GM21717 (cell line): ENCODE measurements at regions not wholly inside any gene's neighbourhood (a gene's known extent, or its start where the extent isn't known, plus 50 kb on each side); places are given as distances from the start of the nearest gene placed in this dataset.

Experiments used
- ATAC-seq: cut with Tn5 transposase; IDR thresholded peaks from one replicate; pipeline ENCODE4 v1.9.1; 2021; ENCODE audit warnings: mild to moderate bottlenecking, moderate library complexity; ENCODE audit not compliant: unreplicated experiment

DNA sequence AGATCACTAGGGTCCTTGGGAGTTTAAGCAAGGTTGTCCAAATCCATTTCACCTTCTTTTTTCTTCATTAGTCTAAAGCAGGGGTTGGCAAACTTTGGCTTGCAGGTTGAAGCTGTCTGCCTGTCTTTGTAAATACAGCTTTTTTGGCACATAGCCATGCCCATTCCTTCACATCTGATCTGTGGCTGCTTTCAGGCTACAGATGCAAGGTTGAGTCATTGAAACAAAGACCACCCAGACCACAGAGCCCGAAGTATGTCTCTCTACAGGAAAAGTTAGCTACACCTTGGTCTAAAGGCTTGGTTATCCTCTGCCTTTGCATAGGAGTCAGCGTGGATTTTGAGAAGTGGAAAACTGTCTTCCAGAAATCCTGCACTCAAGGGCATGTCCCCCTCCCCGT lies 238.1 kb upstream of the STS start:
- ATAC-seq = no peak

DNA sequence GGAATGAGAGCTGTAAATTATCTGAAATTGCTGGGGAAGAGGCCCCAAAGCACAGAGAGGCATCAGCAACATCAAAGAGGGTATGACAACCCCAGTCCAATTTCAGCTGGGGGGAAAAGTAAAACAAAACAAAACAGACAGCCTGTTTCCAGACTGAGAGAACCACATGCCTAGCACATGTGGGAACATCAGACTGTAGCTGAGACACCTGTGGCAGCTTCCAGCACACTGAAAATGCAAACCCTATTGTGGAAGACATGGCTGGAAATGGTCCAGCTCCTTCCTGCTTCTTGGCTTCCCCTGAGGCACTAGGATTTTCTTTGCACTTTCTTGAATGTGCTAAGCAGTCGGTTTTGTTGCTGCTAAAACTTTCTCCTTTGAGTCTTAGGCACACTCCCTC lies 240.9 kb upstream of the STS start:
- no peak for ATAC-seq

- no peak for ATAC-seq
These were observed 243.4 kb upstream of the STS start for GRCh38 chrX:6904156-6904555.

DNA sequence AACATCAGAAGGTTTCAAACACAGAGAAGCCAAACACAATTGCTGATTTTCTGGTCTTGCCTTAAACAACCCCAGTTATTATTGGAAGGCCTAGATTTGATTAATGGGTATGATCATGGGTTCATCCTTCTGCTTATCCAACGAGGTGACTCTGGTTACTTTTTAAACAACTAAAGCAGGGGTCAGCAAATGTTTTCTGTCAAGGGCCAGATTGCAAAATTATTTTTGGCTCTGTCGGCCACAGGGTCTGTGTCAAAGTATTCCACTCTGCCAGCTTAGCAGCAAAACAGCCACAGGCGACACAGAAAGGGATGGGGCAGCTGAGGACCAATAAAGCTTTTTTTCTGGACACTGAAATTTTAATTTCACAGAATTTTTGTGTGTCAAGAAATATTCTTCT lies 249.1 kb upstream of the STS start:
- no peak for ATAC-seq

DNA sequence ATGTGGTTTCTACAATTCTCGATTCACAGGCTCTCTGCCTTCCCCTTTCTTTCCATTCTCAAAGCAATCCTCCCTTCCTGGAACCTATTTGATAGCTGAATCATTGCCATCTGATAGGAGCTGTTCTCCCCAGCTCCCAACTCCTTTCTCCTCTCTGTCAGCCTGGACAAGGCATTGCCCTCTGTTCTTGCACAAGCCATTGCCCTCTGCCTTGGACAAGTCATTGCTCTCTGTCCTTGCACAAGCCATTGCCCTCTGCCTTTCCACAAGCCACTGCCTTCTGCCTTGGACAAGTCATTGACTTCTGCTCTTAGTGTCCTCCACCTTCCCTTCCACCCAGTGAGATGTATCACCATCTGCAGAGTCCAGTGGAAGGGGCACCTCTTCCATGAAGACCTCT lies 256.1 kb upstream of the STS start:
- no peak for ATAC-seq

DNA sequence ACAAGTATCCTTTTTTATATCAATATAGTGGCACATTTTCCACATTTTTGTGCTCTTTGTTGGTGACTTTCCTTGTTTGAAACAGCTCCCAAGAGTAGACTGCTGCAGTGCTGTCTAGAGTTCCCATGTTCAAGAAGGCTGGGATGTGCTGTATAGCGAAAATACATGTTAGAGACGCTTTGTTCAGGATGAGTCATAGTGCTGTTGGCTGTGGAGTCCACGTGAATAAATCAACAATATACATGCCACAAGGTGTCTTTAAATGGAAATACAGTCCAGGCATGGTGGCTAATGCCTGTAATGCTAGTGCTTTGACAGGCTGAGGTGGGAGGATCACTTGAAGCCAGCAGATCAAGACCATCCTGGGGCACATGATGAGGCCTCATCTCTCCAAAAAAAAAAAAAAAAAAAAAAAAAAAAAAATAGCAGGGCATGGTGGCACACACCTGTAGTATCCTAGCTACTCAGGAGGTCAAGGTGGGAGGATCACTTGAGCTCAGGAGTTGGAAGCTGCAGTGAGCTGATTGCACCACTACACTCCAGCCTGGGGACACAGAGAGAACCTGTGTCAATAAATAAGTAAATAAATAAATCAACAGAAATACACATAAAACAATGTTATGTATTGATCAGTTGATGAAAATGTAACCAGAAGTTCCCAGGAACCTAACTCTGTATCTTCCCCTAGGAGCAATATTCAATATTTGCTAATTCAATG lies 256.8 kb upstream of the STS start:
- ATAC-seq = no peak

- ATAC-seq = no peak
These were observed 261.6 kb upstream of the STS start for GRCh38 chrX:6885909-6886308.

- ATAC-seq = no peak
These were observed 262.1 kb upstream of the STS start for GRCh38 chrX:6885396-6885795.

DNA sequence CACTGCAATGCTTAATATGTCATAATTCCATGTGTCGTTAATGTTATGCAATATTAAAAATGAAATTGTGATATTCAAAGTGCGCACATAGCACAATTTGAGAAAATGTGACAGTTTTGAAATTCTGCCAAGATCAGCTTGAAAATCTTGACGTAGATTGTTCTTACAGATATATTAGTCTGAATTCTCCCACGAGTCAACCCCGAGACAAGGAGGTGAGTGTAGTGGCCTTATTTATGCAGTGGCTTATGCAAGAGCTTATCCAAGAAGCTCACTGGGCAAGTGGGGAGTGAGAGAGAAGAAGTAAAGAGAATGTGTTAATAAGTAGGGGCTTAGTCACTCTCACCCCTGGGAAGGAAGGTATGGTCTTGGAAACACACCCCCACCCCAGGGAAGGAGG lies 286.1 kb upstream of the STS start:
- no peak for ATAC-seq

DNA sequence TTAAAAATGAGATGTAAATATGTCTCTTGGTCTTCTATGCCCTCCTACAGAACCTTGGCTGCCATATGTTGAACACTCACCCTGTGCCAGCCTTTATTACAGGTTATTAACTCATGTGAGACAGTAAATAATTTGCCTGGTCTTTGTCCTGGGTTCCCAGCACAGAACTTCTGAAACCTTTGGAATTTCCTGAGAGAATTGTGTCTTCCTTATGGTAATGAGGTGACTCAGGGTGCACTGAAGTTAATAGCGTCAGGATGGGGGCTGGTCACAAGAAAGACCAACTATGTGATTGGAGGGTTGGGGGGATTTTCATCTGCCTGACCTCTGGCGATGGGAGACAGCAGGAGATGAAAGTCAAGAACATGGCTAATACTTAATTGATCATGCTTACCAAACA lies 289.8 kb upstream of the STS start:
- no peak for ATAC-seq

DNA sequence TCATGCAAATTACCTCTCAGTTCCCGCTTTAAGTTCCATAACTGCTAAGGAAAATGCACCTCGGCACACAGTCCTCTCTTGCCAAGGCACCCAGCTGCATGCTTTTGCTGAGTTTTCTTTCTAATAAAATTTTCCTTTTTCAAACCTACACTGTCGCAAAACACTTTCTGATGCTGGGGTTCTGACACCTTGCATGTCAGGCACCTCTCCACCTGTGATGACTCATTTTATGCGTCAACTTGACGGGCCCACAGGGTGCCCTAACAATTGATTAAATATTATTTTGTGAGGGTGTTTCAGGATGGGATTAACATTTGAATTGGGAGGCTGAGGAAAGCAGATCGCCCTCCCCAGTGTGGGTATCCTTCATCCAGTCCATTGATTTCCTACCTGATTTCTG lies 291.0 kb upstream of the STS start:
- ATAC-seq = no peak

DNA sequence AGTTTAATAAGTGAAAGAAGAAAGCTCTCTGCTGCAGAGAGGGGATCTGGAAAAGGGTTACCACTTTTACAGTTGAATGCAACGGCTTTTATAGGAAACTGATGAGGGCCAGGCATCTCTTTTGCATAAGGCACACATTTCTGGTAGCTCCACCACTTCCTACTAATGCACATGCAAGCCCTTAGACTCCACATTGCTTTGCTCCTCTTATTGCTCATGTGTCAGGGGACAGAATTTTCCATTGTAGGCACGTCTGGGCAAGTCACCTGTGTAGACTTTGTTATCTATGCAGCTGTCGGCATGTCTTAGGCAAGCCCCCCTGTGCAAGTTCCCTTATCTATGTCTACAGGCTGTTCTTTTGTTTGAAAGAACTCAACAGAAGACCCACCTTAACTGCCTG lies 294.6 kb upstream of the STS start:
- peak; percentile 51 for ATAC-seq

- no peak for ATAC-seq
These were observed 295.4 kb upstream of the STS start for GRCh38 chrX:6852121-6852520.

DNA sequence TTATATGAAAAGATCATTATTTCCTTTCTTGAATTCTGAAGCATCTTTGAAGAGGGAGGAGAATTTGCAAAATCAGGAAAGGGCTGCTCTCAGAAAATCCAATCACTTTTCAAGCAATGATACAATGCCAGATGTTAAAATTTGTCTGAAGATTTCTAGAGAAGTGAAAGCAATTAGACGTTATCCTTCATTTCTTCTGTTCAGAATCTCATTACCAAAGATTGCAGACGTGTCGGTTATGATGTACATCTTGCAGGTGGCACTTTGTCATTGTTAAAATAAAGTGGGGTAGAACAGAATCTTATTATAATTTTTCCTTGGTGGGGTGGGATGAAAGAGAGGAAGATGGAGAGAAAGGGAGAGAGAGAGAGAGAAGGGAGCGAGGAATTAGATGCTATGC lies 296.4 kb upstream of the STS start:
- no peak for ATAC-seq

DNA sequence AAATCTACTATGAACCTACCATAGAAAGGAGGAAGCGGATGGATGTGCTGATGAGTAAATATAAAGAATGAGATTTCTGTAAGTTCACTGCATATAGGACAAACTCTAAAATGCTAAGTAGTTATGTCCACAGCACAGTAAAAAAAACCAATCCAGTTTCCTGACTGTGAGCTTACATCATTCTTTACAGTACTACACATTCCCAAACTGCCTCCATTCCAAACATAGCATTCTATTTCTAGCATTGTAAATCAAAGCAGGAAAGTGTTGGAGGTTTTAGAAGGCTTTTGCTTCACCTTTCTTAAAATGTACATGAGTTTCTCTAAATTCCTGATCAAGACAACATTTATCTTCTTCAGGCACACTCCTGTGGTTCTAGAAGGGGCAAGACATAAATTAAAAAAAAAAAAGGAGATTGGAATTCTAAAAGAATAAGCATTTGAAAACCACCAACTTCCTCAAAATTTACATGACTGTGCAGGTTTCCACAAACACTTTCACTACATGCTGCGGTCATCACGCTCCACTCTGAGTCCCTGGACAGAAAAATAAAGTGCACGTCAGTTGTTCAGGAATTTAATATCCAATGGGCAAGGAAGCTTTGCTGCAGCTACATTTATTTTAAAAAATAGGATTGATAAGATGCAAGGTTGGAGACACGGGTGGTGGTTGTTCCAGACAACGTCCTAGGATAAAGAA lies 297.6 kb upstream of the STS start:
- ATAC-seq = no peak

DNA sequence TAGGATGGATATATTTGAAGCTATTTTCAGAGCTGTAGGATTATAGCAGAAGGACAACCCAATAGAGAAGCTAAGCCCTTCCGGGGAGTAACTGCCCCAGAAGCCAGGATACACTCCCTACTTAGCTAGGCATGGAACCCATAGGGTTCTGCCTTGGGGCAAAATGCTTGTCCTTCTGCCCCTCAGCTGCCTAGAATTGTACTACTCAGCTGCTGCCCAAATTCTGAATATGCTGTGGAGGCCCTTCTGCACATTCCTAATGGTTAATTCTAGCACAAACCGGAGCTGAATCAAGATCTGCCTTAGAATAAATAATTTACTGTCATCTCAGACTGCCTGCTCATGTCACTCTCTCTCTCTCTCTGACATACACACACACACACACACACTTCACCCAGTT lies 297.7 kb upstream of the VCX3A start:
- no peak for ATAC-seq

- ATAC-seq = no peak
These were observed 291.9 kb upstream of the VCX3A start for GRCh38 chrX:6826856-6827255.

- ATAC-seq = no peak
These were observed 286.8 kb upstream of the VCX3A start for GRCh38 chrX:6821730-6822129.

DNA sequence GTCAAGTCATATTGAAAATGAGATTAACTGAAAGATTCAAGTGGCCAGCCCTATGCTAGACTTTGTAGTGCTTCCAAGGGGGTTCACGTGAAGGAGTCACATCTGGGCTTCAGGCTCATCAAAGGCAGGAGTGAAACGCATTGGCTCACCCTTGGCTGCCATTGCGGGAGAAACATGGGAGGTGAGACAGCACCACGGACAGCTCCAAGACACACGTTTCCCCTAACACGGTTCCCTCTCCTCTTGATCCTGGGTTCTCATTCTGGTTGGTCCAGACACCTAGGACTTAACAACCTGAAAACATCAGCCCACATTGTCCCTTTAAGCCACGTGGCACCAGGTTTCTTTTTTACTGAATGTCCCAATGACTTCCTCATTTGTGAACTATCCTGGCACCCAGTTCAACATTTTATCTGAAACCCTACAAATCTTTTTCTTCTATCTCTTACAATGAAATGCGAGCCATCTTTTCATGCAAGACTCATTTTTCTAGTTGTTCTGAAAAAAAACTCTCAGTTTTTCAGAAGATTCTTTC lies 279.0 kb upstream of the VCX3A start:
- ATAC-seq = no peak

- ATAC-seq = no peak
These were observed 277.2 kb upstream of the VCX3A start for GRCh38 chrX:6812087-6812486.

DNA sequence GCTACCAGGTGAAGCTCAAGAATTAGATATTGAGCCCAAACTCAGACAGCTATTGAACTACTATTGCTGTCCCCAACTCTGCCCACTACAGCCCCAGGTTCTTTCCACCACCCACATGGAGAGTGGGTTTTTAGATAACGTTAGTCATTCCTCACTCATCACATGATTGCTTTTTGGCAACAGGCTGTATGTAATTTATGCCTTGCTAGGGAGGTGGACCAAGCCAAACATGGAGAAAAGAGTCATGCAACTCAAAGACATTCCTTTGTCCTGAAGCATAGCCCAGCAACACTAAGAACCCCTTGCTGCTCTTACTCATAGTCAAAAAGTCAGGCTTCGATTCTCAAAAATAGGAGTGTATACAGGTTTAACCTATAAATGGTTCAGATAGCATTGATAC lies 275.9 kb upstream of the VCX3A start:
- ATAC-seq = no peak

GRCh38 chrX:6803607-6804006 lies 268.7 kb upstream of the VCX3A start:
- ATAC-seq = no peak

GRCh38 chrX:6793000-6793399 lies 258.1 kb upstream of the VCX3A start:
- no peak for ATAC-seq
